ENCODE measurements at regions not wholly inside any gene's neighbourhood (a gene's known extent, or its start where the extent isn't known, plus 50 kb on each side); places are given as distances from the start of the nearest gene placed in this dataset.
"Not testable (repeated sequence)": the region's sequence is repeated elsewhere in the genome, so short reads cannot be mapped to it uniquely, and the experiment has no call there.

GRCh38 chr4:187849556-187850225, 145.9 kb upstream of the ZFP42 start:
- DNase-seq = no peak

GRCh38 chr4:187865914-187866313, 129.7 kb upstream of the ZFP42 start:
- no peak for DNase-seq

GRCh38 chr4:187883049-187883448, 112.5 kb upstream of the ZFP42 start:
- no peak for DNase-seq

- DNase-seq = no peak
Observed at GRCh38 chr4:187883836-187884475, 111.6 kb upstream of the ZFP42 start.

- no peak for DNase-seq
Observed at GRCh38 chr4:187887906-187888305, 107.7 kb upstream of the ZFP42 start.

- no peak for DNase-seq
Observed at GRCh38 chr4:187889651-187890050, 105.9 kb upstream of the ZFP42 start.

DNA sequence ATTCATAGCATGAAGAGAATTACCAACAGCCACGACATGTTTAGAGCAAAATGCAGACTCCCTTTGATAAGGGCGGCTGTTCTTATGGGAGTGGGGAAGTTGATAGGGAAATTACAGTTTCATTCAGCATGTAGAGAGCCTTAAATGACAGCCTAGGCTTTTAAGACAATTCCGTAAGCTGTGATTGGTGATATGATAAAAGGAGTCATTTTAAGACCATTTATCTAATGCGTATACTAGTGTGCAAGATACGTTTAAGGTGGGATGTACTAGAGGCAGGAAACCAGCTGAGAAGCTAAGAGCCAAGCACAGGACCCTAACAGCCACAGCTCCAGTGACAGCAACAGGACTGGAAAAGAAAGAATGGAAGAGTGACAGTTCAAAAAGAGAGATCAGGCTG, 102.2 kb upstream of the ZFP42 start:
- no peak for DNase-seq

GRCh38 chr4:187903106-187903505, 92.5 kb upstream of the ZFP42 start:
- DNase-seq = no peak

DNA sequence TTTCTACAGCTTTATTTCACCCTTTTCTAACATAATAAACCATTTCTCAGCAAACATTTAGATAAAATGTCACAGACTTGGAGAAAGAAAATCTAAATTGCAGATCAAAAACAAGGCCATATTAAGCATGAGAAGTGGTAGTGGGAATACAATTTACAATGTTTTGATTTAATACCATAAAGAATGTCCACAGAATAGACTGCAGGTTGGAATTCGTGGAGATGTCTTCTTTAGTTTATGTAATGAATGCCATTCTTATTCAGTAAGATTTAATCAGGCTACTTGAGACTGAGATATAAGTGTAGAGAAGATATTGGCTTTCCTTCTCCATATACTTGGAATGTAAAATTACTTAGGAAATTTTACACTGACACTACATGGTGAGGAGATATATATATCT, 91.9 kb upstream of the ZFP42 start:
- no peak for DNase-seq

- no peak for DNase-seq
Observed at GRCh38 chr4:187908079-187908561, 87.5 kb upstream of the ZFP42 start.

GRCh38 chr4:187908731-187909130, 86.8 kb upstream of the ZFP42 start:
- DNase-seq = no peak

DNA sequence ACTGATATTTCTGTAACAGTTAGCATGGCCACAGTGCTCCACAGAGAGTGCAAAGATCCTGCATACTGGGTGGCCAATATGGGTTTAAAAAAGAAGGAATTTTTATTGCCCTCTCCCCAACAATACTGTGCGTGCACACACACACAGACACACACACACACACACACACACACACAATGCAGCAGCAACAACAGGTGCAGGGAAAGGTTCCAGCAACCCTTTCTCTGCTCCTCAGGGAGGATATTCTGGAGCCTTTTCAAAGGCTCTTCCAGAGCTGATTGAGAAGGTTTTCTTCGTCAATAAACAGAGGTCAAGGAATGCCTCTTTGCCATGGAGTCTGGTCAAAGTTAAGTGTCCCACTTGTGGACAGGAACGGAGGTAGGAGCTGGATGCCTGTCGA, 84.8 kb upstream of the ZFP42 start:
- DNase-seq = no peak

- DNase-seq = not testable (repeated sequence)
Observed at GRCh38 chr4:187915406-187915805, 80.2 kb upstream of the ZFP42 start.

- DNase-seq = no peak
Observed at GRCh38 chr4:187919966-187920365, 75.6 kb upstream of the ZFP42 start.

- no peak for DNase-seq
Observed at GRCh38 chr4:187921946-187922623, 73.5 kb upstream of the ZFP42 start.

DNA sequence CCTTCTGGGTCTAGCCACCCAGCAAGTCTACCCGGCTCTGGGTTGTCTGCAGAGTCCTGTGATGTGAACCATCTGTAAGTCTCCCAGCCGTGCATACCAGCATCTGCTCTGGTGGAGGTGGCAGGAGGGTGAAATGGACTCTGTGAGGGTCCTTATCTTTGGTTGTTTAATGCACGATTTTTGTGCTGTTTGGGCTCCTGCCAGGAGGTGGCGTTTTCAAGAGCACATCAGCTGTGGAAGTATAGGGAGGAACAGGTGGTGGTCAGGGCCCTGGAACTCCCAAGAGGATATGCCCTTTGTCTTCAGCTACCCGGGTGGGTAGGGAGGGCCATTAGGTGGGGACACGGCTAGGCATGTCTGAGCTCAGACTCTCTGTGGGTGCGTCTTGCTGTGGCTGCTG, 66.5 kb upstream of the ZFP42 start:
- no peak for DNase-seq

DNA sequence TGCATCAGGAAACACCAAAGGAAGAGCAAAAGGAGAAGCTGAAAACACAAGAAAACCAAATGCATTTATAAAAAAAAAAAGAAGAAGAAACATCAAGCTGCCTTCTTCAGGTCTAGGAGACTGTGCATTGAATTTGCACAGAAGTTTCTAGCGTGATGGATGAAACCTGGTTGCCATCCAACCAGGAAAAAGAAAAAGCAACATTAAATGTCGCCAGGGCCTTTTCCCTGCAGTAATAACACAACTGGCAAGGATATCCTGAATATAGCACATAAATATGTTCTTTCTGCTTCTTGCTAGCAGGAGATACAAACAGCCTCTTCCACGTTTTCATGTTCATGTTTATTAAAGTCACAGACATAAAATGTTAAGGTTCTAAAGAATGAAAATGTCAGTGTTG, 60.8 kb upstream of the ZFP42 start:
- DNase-seq = no peak

DNA sequence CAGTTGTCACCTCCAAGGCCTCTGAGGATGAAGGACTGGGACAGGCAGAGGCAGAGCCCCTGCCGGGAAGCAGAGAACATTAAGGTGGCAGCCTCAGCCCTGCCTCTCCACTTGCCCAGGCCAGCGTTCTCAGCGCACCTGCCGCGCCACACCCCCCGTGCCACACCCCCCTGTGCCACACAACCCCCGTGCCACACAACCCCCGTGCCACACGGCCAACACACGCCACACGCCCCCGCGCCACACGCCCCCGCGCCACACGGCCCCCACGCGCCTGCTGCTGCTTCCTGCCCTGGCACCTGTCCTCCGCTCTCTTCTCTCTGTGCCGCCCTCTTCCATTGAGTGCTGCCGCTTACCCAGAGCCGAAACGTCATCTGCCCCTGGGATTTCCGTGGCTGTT, 58.0 kb upstream of the ZFP42 start:
- no peak for DNase-seq

- no peak for DNase-seq
Observed at GRCh38 chr4:187940299-187940698, 55.3 kb upstream of the ZFP42 start.

GRCh38 chr4:187942968-187943367, 52.6 kb upstream of the ZFP42 start:
- no peak for DNase-seq

DNA sequence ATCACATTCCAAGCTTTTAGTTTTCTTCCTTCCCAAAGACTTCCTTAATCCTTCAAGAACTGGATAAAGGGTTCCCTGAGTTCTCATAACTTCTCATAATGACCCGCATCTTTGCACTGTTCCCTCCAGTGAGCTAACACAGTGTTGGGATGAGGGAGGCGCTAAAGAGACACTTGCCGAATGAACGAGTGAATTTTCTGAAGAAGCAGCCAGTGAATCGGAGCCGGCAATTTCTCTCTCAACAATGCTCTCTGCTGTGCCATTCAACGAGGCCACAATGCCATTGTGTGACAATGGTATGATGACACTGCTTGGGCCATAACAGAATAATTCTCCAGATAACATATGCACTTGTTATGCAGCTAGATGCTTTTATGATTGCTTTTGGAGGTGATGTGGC, 51.4 kb upstream of the ZFP42 start:
- DNase-seq = no peak

Data from activated gamma-delta T cell (primary cell).